Panc1 (cell line): ENCODE measurements at regions not wholly inside any gene's neighbourhood (a gene's known extent, or its start where the extent isn't known, plus 50 kb on each side); places are given as distances from the start of the nearest gene placed in this dataset.

Experiments used
- CTCF ChIP-seq: fragments of 450-650 bp; IDR thresholded peaks from 2 replicates; pipeline ENCODE4 v1.5.1; 2017; ENCODE audit warnings: mild to moderate bottlenecking
- POLR2AphosphoS5 ChIP-seq: IDR thresholded peaks from 2 replicates; pipeline ENCODE4 v1.6.1; 2012; ENCODE audit warnings: mild to moderate bottlenecking, low read depth, low read length, moderate library complexity
- REST ChIP-seq, 2 experiments: IDR thresholded peaks; 2 replicates each; pipeline ENCODE4 v1.6.1; 2011 to 2012; ENCODE audit warnings: low read depth in 2 of 2, control low read depth in 1 of 2, low read length in 1 of 2, mild to moderate bottlenecking in 1 of 2, moderate library complexity in 1 of 2; ENCODE audit not compliant: insufficient read depth in 1 of 2
- SIN3A ChIP-seq: IDR thresholded peaks from 2 replicates; pipeline ENCODE4 v1.6.1; 2012; ENCODE audit warnings: low read depth, mild to moderate bottlenecking, low read length, moderate library complexity, borderline replicate concordance; ENCODE audit not compliant: insufficient read depth

DNA sequence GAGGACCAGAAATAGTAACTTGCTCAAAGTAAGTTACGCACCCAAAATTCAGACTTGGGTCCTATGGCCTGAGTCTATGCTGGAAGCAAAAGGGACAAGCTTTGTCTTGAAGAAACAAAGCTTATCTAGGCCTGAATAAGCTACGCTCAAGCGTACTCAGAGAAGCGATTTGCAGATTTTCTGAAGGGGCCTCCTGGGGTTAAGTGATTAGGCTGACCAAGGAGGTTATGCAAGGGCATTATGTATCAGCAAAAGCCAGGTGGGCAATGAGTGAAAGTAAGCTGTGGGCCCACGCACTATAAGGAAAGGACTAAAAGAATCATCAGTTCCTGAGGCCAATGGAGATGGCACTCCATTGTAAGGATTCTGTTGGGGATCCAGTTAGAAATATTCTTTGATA, 122.1 kb downstream of the SNX18 start:
- TF ChIP-seq REST (IDR thresholded peaks at IDR 0.05; ENCODE audit: insufficient read depth in 1 of 2, low read depth in 2 of 2, low read length in 1 of 2) (no peak), POLR2AphosphoS5 (no peak), SIN3A (no peak), CTCF (no peak)
